ENCODE measurements at regions not wholly inside any gene's neighbourhood (a gene's known extent, or its start where the extent isn't known, plus 50 kb on each side); places are given as distances from the start of the nearest gene placed in this dataset.

DNA sequence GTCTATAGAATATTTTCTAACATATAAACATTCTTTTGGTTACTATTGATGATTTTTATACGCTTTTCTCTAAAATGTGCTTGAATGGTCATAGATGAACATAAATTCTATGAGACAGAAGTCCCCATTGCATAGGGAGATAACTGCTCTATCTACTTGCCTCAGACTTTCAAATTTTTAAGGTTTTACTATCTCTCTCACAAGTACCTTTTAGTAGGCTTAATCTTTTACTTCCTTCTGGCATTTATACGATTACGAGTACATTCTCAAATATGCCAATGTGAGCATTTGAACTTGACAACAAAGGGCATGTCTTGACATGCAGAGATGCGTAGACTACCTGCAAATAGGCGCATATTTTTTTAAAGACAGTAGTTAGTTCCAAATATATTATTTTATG, 935.9 kb upstream of the LRATD1 start:
- TF ChIP-seq, protein P1, sequence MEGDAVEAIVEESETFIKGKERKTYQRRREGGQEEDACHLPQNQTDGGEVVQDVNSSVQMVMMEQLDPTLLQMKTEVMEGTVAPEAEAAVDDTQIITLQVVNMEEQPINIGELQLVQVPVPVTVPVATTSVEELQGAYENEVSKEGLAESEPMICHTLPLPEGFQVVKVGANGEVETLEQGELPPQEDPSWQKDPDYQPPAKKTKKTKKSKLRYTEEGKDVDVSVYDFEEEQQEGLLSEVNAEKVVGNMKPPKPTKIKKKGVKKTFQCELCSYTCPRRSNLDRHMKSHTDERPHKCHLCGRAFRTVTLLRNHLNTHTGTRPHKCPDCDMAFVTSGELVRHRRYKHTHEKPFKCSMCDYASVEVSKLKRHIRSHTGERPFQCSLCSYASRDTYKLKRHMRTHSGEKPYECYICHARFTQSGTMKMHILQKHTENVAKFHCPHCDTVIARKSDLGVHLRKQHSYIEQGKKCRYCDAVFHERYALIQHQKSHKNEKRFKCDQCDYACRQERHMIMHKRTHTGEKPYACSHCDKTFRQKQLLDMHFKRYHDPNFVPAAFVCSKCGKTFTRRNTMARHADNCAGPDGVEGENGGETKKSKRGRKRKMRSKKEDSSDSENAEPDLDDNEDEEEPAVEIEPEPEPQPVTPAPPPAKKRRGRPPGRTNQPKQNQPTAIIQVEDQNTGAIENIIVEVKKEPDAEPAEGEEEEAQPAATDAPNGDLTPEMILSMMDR (IDR thresholded peaks at IDR 0.05; ENCODE audit: low read length) = no peak
- TF ChIP-seq EZH2phosphoT487 (IDR thresholded peaks at IDR 0.05; ENCODE audit: low read length) (no peak), EZH2 (optimal IDR thresholded peaks at IDR 0.05; ENCODE audit: low read depth, low read length) (no peak)
